ENCODE measurements at regions not wholly inside any gene's neighbourhood (a gene's known extent, or its start where the extent isn't known, plus 50 kb on each side); places are given as distances from the start of the nearest gene placed in this dataset.

DNA sequence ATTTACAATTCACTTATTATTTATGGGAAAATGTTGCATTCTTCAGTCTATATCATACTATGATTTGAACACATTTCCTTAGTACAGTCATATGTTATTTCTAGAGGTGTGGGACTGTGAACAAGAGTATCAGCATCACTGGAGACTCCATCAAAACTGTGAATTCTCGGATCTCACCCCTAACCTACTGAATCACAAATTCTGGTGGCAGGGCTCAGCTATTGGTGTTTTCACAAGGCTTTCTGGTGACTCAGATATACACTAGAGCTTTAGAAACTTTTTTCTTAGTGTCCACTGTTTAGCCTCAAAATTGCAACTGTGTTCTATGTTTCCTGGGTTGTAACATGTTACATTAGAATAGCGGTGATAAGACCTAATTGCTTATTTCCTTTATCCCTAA lies 352.9 kb upstream of the DDI1 start:
- 86 to 90% methylated on average over 2 of the region's 2 CpGs for WGBS, 2 donors
- Histone ChIP-seq H3K4me1 (peaks cover 0 to 13% (median 6%) of the 10 kb centered on the region in 3 donors), H3K36me3 (no peaks in the 10 kb centered on the region), H3K4me3 (no peak overlapping the region), H3K9me3 (no peaks in the 10 kb centered on the region), H3K27me3 (no peaks in the 10 kb centered on the region), H3K27ac (no peak overlapping the region)
- ATAC-seq (no peak), DNase-seq (no peak), FAIRE-seq (no peak)
- TF ChIP-seq, protein P1, sequence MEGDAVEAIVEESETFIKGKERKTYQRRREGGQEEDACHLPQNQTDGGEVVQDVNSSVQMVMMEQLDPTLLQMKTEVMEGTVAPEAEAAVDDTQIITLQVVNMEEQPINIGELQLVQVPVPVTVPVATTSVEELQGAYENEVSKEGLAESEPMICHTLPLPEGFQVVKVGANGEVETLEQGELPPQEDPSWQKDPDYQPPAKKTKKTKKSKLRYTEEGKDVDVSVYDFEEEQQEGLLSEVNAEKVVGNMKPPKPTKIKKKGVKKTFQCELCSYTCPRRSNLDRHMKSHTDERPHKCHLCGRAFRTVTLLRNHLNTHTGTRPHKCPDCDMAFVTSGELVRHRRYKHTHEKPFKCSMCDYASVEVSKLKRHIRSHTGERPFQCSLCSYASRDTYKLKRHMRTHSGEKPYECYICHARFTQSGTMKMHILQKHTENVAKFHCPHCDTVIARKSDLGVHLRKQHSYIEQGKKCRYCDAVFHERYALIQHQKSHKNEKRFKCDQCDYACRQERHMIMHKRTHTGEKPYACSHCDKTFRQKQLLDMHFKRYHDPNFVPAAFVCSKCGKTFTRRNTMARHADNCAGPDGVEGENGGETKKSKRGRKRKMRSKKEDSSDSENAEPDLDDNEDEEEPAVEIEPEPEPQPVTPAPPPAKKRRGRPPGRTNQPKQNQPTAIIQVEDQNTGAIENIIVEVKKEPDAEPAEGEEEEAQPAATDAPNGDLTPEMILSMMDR (IDR thresholded peaks at IDR 0.05), result no peak
- intact Hi-C loops (cut with DNase I), result no loop called here

DNA sequence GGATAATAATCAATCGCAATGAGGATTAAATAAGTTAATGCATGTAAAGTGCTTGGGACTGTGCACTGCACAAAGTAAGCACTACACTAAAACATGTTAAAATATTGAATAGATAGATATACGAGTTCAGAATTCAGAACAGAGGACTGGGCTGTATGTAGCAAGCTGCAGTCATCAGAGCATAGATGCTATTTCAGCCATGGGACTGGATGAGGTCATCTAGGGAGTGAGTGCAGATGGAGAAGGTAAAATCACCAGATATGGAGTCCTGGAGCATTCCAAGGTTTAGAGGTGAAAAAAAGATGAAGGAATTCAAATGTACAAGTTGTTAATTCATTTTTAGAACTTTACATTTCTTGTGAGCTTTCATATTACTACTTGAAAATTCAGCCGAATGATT lies 347.5 kb upstream of the DDI1 start:
- FAIRE-seq (no peak), ATAC-seq (no peak), DNase-seq (no peak)
- Histone ChIP-seq H3K9me3 (peaks cover 0 to 2% (median 0%) of the 10 kb centered on the region in 4 donors), H3K36me3 (no peaks in the 10 kb centered on the region), H3K27me3 (no peaks in the 10 kb centered on the region), H3K4me3 (no peak overlapping the region), H3K27ac (no peak overlapping the region), H3K4me1 (no peaks in the 10 kb centered on the region)
- TF ChIP-seq, protein P1 (IDR thresholded peaks at IDR 0.05), result no peak
- 73 to 80% methylated on average over 3 of the region's 3 CpGs for WGBS, 2 donors
- intact Hi-C loops (cut with DNase I), result no loop called here

DNA sequence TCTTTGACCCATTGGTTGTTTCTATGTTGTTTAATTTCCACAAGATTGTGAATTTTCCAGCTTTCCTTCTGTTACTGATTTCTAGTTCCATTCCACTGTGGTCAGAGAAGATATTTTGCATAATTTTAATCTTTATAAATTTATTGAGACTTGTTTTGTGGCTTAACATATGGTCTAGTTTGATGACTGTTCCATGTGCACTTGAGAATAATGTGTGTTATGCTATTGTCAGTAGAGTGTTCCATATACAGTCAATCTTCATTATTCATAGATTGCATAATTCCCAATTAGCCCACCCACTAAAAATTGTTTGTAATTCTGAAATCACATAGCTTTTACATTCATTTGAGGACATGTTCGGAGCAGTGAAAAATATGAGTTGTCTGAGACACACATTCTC lies 346.1 kb upstream of the DDI1 start:
- peaks cover 0 to 2% (median 0%) of the 10 kb centered on the region in 4 donors for H3K9me3 ChIP-seq
- FAIRE-seq (no peak), ATAC-seq (no peak), DNase-seq (no peak)
- no peaks in the 10 kb centered on the region for H3K27me3 ChIP-seq
- no peak overlapping the region for H3K4me3 ChIP-seq
- no peaks in the 10 kb centered on the region for H3K4me1 ChIP-seq
- H3K27ac ChIP-seq, result no peak overlapping the region
- no peaks in the 10 kb centered on the region for H3K36me3 ChIP-seq
- intact Hi-C loops (cut with DNase I), result no loop called here
- 52 to 95% methylated on average over 1 of the region's 1 CpG for WGBS, 2 donors
- TF ChIP-seq, protein P1 (IDR thresholded peaks at IDR 0.05), result no peak

DNA sequence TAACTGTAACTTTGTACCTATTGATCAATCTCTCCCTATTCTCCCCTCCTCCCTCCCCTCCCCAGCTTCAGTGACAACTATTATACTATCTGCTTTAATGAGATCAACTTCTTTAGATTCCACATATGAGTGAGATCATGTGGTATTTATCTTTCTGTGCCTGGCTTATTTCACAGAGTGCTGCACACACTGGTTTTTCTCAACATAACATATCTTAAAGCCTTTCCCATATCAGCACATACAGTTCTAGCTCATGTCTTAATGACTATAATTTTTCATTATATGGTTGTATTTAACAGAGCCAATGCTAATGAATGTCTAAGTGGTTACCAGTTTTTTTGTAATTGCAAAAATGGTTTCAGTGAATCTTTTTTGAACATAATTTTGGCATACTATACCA lies 340.3 kb upstream of the DDI1 start:
- intact Hi-C loops (cut with DNase I), result no loop called here
- no peak for FAIRE-seq

DNA sequence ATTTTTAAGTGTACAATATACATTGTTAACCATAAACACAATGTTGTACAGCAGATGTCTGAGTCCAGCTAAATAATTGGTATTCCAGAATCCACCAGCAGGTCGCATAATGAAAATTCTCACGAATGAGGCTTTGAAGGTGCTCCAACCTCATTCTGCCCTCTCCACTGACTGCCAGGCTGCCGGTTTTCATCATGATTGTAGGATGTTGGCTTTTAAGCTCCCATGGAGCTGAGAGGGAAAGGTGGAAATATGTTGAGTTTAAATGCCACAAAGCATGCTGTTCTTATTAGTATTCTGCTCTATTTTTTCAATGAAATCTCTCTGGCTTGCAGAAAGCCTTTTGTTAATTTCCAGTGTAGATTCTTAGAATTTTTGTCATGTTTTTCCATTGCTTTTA lies 337.2 kb upstream of the DDI1 start:
- Histone ChIP-seq H3K27me3 (no peaks in the 10 kb centered on the region), H3K9me3 (no peaks in the 10 kb centered on the region), H3K27ac (peak overlapping the region in 1 of 4 donors; percentile 71), H3K4me3 (no peak overlapping the region), H3K4me1 (peaks cover 0 to 6% (median 0%) of the 10 kb centered on the region in 3 donors), H3K36me3 (no peaks in the 10 kb centered on the region)
- intact Hi-C loops (cut with DNase I), result no loop called here
- DNase-seq, result no peak
- WGBS, 2 donors, result 19 to 25% methylated on average over 3 of the region's 3 CpGs
- TF ChIP-seq, protein P1 (IDR thresholded peaks at IDR 0.05), result peak in 1 of 4 donors; percentile 8
- FAIRE-seq, result no peak
- no peak for ATAC-seq

More for the DNA sequence above, 340.3 kb upstream of the DDI1 start:
- Histone ChIP-seq H3K4me1 (peaks cover 0 to 6% (median 0%) of the 10 kb centered on the region in 3 donors), H3K9me3 (peaks cover 0 to 2% (median 0%) of the 10 kb centered on the region in 4 donors), H3K27me3 (no peaks in the 10 kb centered on the region), H3K27ac (no peak overlapping the region), H3K4me3 (no peak overlapping the region), H3K36me3 (no peaks in the 10 kb centered on the region)
- no peak for ATAC-seq
- TF ChIP-seq, protein P1 (IDR thresholded peaks at IDR 0.05), result no peak
- DNase-seq, result no peak

All from pancreas (tissue), 10 donors.